Dedifferentiated amniotic fluid mesenchymal stem cell (primary cell): ENCODE measurements at regions not wholly inside any gene's neighbourhood (a gene's known extent, or its start where the extent isn't known, plus 50 kb on each side); places are given as distances from the start of the nearest gene placed in this dataset.
"Not testable (repeated sequence)": the region's sequence is repeated elsewhere in the genome, so short reads cannot be mapped to it uniquely, and the experiment has no call there.

Experiments
- DNase-seq: peaks from one replicate; pipeline ENCODE4 v3.0.0-alpha.2; 2016; ENCODE audit errors: extremely low spot score

DNA sequence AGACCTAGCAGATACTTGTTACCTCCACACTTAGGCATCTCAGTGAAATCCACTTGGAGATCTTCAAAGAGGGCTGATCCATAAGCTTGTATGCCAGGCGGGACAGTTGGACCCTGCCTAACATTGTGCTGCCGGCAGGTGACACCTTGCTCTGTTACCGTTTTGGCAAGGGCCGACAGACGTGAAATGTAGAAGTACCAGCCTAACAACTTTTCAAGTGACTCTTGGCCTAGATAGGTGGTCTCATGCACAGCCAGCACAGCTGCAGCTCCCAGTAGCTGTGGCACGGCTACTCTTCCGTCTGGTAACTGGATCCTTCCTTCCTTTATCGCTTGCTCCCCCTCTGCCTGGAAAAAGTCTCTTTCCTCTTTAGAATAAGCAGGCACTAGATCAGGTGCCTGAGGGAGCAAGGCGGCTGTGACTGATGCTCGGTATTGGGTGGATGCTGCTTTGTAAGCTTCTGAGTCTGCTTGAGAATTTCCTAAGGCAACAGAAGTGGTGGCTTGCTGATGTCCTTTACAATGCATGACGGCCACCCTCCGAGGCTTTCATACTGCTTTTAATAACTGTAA is 713.5 kb downstream of the AMY1C start:
- no peak for DNase-seq

DNA sequence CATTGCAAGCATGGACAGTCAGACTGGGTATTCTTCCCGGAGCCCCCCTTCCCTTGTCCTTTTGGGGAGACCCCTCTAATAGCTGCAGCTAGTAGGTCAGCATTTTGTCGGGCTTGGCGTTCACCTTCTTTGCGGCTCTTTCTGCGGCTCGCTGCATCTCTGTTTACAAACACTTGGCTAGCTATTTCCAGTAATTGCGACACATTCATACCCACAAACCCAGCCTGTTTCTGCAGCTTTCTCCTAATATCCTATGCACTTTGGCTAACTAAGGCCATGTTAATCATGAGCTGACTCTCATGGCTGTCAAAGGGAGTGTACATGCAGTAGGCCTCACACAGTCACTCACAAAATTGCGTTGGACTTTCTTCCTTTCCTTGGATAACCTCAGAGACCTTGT is 716.4 kb downstream of the AMY1C start:
- DNase-seq = no peak

GRCh38 chr1:104467590-104467989 is 717.9 kb downstream of the AMY1C start:
- no peak for DNase-seq

GRCh38 chr1:104468282-104468681 is 718.6 kb downstream of the AMY1C start:
- DNase-seq = no peak

DNA sequence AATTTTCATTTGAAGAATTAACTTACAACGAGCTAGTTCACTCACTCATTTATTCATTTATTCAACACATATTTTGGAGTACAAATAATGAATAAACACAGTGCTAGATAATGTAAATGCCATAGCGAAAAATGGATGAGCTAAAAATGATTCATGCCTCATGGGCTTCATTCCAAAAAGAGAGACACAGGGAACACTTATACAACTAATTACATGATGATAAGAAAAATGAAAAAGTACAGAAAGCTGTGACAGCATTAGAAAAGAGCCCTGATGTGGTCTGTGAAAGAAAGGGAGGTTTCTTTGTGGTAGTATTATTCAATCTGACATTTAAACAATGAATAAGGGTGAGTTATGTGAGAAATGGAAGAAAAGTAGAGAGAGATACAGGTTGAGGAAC is 726.4 kb downstream of the AMY1C start:
- no peak for DNase-seq

DNA sequence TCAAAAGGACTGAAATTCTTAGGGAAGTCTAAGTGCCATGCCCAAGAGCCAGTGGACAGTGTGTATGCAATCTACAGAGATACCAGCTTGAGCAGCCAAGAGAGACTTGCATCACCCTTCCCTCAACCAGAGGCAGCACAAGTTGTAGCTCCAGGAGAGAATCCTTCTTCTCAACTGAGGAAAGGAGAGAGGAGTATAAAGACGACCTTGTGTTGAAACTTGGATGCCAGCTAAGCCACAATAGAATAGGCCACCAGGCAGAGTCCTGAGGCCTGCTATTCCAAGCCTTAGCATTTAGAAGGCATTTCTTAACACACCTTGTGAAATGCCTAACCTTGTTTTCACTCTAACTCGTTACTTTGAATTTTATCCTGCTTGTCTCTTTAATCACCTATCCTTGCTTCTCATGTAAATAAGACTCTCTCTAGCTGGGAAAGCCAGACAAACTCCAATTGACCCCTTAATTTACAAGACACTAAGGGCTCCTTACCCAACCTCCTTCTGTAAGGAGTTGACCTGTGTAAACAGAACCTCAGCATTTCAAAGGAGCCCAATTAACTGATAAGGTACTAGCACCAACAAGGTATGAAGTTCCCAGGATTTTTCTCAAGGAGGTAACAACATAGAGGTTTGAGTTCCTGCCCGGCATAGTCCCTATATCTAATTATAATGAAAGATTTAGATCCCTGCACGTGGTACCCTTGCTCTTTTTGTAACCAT is 738.8 kb downstream of the AMY1C start:
- DNase-seq = no peak

GRCh38 chr1:104526158-104526795 is 776.6 kb downstream of the AMY1C start:
- no peak for DNase-seq

DNA sequence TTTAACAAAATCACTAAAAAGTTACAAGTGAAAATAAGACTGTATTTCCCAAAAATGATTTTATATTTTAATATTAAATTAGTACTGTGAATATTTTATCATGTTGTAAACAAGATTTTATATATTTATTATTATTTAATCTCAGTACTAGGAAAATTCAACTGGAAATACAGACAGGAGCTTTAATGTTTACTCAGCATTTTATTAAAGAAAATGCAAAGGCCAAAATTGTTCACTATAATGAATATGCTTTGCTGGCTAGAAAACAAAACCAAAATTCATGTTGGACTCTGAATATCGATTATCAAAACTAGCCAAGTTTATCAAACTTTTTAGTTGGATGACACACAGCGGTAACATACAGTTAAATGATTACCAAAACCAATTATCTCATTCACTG is 782.3 kb downstream of the AMY1C start:
- no peak for DNase-seq

- no peak for DNase-seq
These were observed 824.9 kb downstream of the AMY1C start for GRCh38 chr1:104574620-104575019.

- no peak for DNase-seq
These were observed 843.2 kb downstream of the AMY1C start for GRCh38 chr1:104592926-104593325.

GRCh38 chr1:104593413-104594187 is 843.9 kb downstream of the AMY1C start:
- DNase-seq = no peak

GRCh38 chr1:104617474-104617873 is 867.8 kb downstream of the AMY1C start:
- DNase-seq = no peak

- DNase-seq = no peak
These were observed 871.5 kb downstream of the AMY1C start for GRCh38 chr1:104621221-104621620.

GRCh38 chr1:104624538-104624937 is 874.8 kb downstream of the AMY1C start:
- no peak for DNase-seq

GRCh38 chr1:104629589-104629988 is 879.9 kb downstream of the AMY1C start:
- DNase-seq = no peak

- DNase-seq = no peak
These were observed 881.0 kb downstream of the AMY1C start for GRCh38 chr1:104630567-104631149.

DNA sequence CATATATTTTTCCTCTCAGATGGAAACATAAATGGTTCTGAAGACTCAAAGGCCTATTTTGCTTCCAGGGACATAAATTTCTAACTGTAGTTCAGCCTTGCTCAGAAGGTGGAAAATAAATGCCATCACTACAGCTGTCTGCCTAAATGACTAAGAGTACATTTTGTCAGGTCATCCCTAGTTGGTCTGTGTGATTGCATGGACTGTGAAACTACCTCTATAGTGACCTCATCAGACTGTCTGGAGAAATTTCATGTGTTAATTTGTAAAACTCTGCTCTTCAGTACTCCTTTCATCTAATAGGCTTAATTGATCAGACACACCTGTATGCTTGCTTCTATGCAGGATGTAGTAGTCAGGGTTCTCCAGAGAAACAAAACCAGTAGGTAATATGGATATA is 886.9 kb downstream of the AMY1C start:
- DNase-seq = no peak

DNA sequence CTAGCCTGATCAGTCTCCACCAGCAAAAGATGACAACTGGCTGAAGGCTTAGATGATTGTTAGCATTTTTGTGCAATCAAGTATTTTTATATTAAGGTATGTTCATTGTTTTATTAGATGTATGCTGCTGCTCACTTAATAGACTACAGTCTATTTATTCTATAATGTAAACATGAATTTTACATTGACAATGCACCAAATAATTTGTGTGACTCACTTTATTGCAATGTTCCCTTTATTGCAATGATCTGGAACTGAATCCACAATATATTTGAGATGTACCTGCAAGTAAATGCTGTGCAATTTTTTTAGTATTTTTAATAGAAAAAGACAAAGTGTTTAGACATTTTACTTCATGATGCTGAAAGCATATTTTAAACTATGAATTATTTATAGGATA is 896.5 kb downstream of the AMY1C start:
- DNase-seq = no peak

- no peak for DNase-seq
These were observed 898.6 kb downstream of the AMY1C start for GRCh38 chr1:104648269-104648691.

DNA sequence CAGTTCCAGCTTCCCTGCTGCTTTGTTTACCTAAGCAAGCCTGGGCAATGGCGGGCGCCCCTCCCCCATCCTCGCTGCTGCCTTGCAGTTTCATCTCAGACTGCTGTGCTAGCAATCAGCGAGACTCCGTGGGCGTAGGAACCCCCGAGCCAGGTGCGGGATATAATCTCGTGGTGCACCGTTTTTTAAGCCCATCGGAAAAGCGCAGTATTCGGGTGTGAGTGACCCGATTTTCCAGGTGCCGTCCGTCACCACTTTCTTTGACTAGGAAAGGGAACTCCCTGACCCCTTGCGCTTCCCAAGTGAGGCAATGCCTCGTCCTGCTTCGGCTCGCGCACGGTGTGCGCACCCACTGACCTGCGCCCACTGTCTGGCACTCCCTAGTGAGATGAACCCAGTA is 914.7 kb downstream of the AMY1C start:
- not testable (repeated sequence) for DNase-seq

DNA sequence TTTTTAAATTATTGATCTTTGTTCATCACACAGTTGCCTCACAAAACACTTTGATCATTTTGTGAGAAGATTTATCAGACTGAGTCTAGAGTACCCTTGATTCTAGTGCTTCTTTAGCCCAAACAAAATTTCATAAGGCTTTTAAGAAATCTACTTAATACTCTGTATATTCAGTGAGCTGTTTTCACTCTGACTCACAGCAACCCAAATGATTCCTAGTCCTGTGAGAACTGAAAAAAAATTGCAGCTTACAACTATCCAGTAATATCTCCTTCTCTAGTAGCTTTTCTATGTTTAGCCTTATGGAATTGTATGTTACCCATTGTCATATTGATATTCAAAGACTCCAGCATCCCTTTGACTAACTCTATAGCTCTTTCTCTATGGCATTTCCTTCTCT is 915.6 kb downstream of the AMY1C start:
- DNase-seq = no peak

DNA sequence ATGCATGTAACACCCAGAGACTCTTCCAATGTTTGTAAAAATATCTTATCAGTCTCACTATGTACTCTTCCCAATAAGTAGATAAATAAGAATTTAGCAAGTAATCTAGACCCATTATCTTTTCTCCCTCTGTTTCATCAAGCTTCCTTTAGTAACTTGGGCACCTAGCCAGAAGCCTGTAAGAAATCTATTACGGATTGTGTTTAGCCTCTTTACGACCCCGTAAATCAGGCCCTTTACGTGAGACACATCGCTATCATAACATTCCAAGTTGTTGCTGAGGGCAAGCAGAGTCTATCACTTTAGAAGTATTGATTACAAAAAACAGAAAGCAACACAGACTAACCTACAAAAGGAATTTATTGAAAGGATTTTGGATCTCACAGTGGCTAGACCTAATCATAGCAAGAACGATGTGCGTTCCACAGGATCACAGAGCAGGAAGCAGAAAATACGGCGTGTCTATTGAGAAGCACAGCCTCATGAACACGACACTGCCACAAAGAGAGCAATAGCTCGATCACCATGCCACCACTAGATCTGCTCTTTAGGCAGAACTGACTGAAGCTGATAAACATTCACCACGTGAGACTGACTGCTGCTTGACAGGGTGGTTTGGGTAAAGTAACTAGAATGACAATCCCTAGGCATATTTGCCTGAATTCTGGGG is 922.1 kb downstream of the AMY1C start:
- no peak for DNase-seq
